ENCODE measurements at regions not wholly inside any gene's neighbourhood (a gene's known extent, or its start where the extent isn't known, plus 50 kb on each side); places are given as distances from the start of the nearest gene placed in this dataset.

GRCh38 chr3:168398371-168399025, 302.8 kb upstream of the GOLIM4 start:
- TF ChIP-seq EZH2phosphoT487 (conservative IDR thresholded peaks at IDR 0.05; ENCODE audit: low read length) = no peak
- no peak for TF ChIP-seq CTCF (IDR thresholded peaks at IDR 0.05; ENCODE audit: insufficient read depth, low read length, poor library complexity, severe bottlenecking)
- H3K27me3 ChIP-seq (ENCODE audit: low read length) = no peaks in the 10 kb centered on the region
- H3K4me2 ChIP-seq (ENCODE audit: low read depth, low read length, poor library complexity, severe bottlenecking) = no peak overlapping the region
- H3K9me3 ChIP-seq (ENCODE audit: insufficient read depth, low read length) = no peaks in the 10 kb centered on the region
- no peak overlapping the region for H3K9ac ChIP-seq (ENCODE audit: low read length)
- H3K36me3 ChIP-seq (ENCODE audit: low read length) = no peaks in the 10 kb centered on the region
- no peak overlapping the region for H3K27ac ChIP-seq (ENCODE audit: low read depth, low read length)
- H3K4me3 ChIP-seq (ENCODE audit: insufficient read depth, low read length, poor library complexity, severe bottlenecking) = no peak overlapping the region
- H4K20me1 ChIP-seq (ENCODE audit: low read depth, low read length) = no peaks in the 10 kb centered on the region
- H3F3A ChIP-seq (ENCODE audit: insufficient read depth) = no peaks in the 10 kb centered on the region
- H3K79me2 ChIP-seq (ENCODE audit: insufficient read depth, low read length) = no peaks in the 10 kb centered on the region
- H3K9me2 ChIP-seq (replicated peaks; ENCODE audit: insufficient read depth, low read length) = no peaks in the 10 kb centered on the region
- H2AFZ ChIP-seq (ENCODE audit: low read depth, low read length, severe bottlenecking) = no peak overlapping the region

GRCh38 chr3:168396861-168397260, 301.1 kb upstream of the GOLIM4 start:
- Histone ChIP-seq H3F3A (ENCODE audit: insufficient read depth) (no peaks in the 10 kb centered on the region), H3K27ac (ENCODE audit: low read depth, low read length) (no peak overlapping the region), H3K4me3 (ENCODE audit: insufficient read depth, low read length, poor library complexity, severe bottlenecking) (no peak overlapping the region), H3K9ac (ENCODE audit: low read length) (no peak overlapping the region), H3K4me2 (ENCODE audit: low read depth, low read length, poor library complexity, severe bottlenecking) (no peak overlapping the region), H4K20me1 (ENCODE audit: low read depth, low read length) (no peaks in the 10 kb centered on the region), H3K79me2 (ENCODE audit: insufficient read depth, low read length) (no peaks in the 10 kb centered on the region), H2AFZ (ENCODE audit: low read depth, low read length, severe bottlenecking) (no peak overlapping the region), H3K27me3 (ENCODE audit: low read length) (no peaks in the 10 kb centered on the region), H3K9me2 (replicated peaks; ENCODE audit: insufficient read depth, low read length) (no peaks in the 10 kb centered on the region), H3K36me3 (ENCODE audit: low read length) (no peaks in the 10 kb centered on the region), H3K9me3 (ENCODE audit: insufficient read depth, low read length) (no peaks in the 10 kb centered on the region)
- TF ChIP-seq EZH2phosphoT487 (conservative IDR thresholded peaks at IDR 0.05; ENCODE audit: low read length) (no peak), CTCF (IDR thresholded peaks at IDR 0.05; ENCODE audit: insufficient read depth, low read length, poor library complexity, severe bottlenecking) (no peak)

GRCh38 chr3:168395551-168395950, 299.8 kb upstream of the GOLIM4 start:
- H3K79me2 ChIP-seq (ENCODE audit: insufficient read depth, low read length) = no peaks in the 10 kb centered on the region
- no peak overlapping the region for H3K9ac ChIP-seq (ENCODE audit: low read length)
- no peak overlapping the region for H3K27ac ChIP-seq (ENCODE audit: low read depth, low read length)
- TF ChIP-seq EZH2phosphoT487 (conservative IDR thresholded peaks at IDR 0.05; ENCODE audit: low read length) (no peak), CTCF (IDR thresholded peaks at IDR 0.05; ENCODE audit: insufficient read depth, low read length, poor library complexity, severe bottlenecking) (no peak)
- no peaks in the 10 kb centered on the region for H4K20me1 ChIP-seq (ENCODE audit: low read depth, low read length)
- no peaks in the 10 kb centered on the region for H3K27me3 ChIP-seq (ENCODE audit: low read length)
- no peak overlapping the region for H3K4me3 ChIP-seq (ENCODE audit: insufficient read depth, low read length, poor library complexity, severe bottlenecking)
- H2AFZ ChIP-seq (ENCODE audit: low read depth, low read length, severe bottlenecking) = no peak overlapping the region
- H3K9me2 ChIP-seq (replicated peaks; ENCODE audit: insufficient read depth, low read length) = no peaks in the 10 kb centered on the region
- H3K36me3 ChIP-seq (ENCODE audit: low read length) = no peaks in the 10 kb centered on the region
- no peaks in the 10 kb centered on the region for H3K9me3 ChIP-seq (ENCODE audit: insufficient read depth, low read length)
- H3F3A ChIP-seq (ENCODE audit: insufficient read depth) = no peaks in the 10 kb centered on the region
- H3K4me2 ChIP-seq (ENCODE audit: low read depth, low read length, poor library complexity, severe bottlenecking) = no peak overlapping the region
